ENCODE measurements at regions not wholly inside any gene's neighbourhood (a gene's known extent, or its start where the extent isn't known, plus 50 kb on each side); places are given as distances from the start of the nearest gene placed in this dataset.

GRCh38 chr18:50456285-50456684 lies 81.4 kb downstream of the SKA1 start:
- 93 to 94% methylated on average over 4 of the region's 4 CpGs for WGBS, 2 donors
- H3K36me3 ChIP-seq (ENCODE audit: low read depth, missing control alignments) = no peaks in the 10 kb centered on the region
- no peaks in the 10 kb centered on the region for H3K4me1 ChIP-seq
- H3K27me3 ChIP-seq = no peaks in the 10 kb centered on the region
- no peak for DNase-seq
- no peaks in the 10 kb centered on the region for H3K9me3 ChIP-seq
- H3K4me3 ChIP-seq = no peak overlapping the region
- intact Hi-C loops (cut with DNase I; ENCODE audit: low total_unique reads) = no loop called here
- no peak overlapping the region for H3K27ac ChIP-seq
- no peak for TF ChIP-seq POLR2A (IDR thresholded peaks at IDR 0.05)
- no peak for TF ChIP-seq CTCF (IDR thresholded peaks at IDR 0.05)

- H3K4me1 ChIP-seq = no peaks in the 10 kb centered on the region
- TF ChIP-seq CTCF (IDR thresholded peaks at IDR 0.05) (no peak), POLR2A (IDR thresholded peaks at IDR 0.05) (no peak)
- no peaks in the 10 kb centered on the region for H3K9me3 ChIP-seq
- no peak overlapping the region for H3K4me3 ChIP-seq
- 81 to 84% methylated on average over 2 of the region's 2 CpGs for WGBS, 2 donors
- no peaks in the 10 kb centered on the region for H3K36me3 ChIP-seq (ENCODE audit: low read depth, missing control alignments)
- DNase-seq = no peak
- H3K27ac ChIP-seq = no peak overlapping the region
- no peaks in the 10 kb centered on the region for H3K27me3 ChIP-seq
- intact Hi-C loops (cut with DNase I; ENCODE audit: low total_unique reads) = no loop called here
Measured at GRCh38 chr18:50457639-50458038, 82.8 kb downstream of the SKA1 start.

- H3K4me3 ChIP-seq = no peak overlapping the region
- H3K27ac ChIP-seq = no peak overlapping the region
- TF ChIP-seq CTCF (IDR thresholded peaks at IDR 0.05) (no peak), POLR2A (IDR thresholded peaks at IDR 0.05) (no peak)
- no peaks in the 10 kb centered on the region for H3K36me3 ChIP-seq (ENCODE audit: low read depth, missing control alignments)
- H3K4me1 ChIP-seq = no peaks in the 10 kb centered on the region
- H3K27me3 ChIP-seq = no peaks in the 10 kb centered on the region
- no peak for DNase-seq
- no peaks in the 10 kb centered on the region for H3K9me3 ChIP-seq
- WGBS, 2 donors = 87 to 94% methylated on average over 3 of the region's 3 CpGs
- intact Hi-C loops (cut with DNase I; ENCODE audit: low total_unique reads) = no loop called here
Measured at GRCh38 chr18:50458366-50458765, 83.5 kb downstream of the SKA1 start.

GRCh38 chr18:50458796-50459195 lies 84.0 kb downstream of the SKA1 start:
- Histone ChIP-seq H3K4me1 (no peaks in the 10 kb centered on the region), H3K9me3 (no peaks in the 10 kb centered on the region), H3K27ac (no peak overlapping the region), H3K36me3 (ENCODE audit: low read depth, missing control alignments) (no peaks in the 10 kb centered on the region), H3K27me3 (no peaks in the 10 kb centered on the region), H3K4me3 (no peak overlapping the region)
- intact Hi-C loops (cut with DNase I; ENCODE audit: low total_unique reads) = no loop called here
- no peak for TF ChIP-seq POLR2A (IDR thresholded peaks at IDR 0.05)
- no peak for TF ChIP-seq CTCF (IDR thresholded peaks at IDR 0.05)
- DNase-seq = no peak
- 73 to 78% methylated on average over 2 of the region's 2 CpGs for WGBS, 2 donors

- no peaks in the 10 kb centered on the region for H3K9me3 ChIP-seq
- TF ChIP-seq POLR2A (IDR thresholded peaks at IDR 0.05) (no peak), CTCF (IDR thresholded peaks at IDR 0.05) (no peak)
- H3K36me3 ChIP-seq (ENCODE audit: low read depth, missing control alignments) = no peaks in the 10 kb centered on the region
- H3K27me3 ChIP-seq = no peaks in the 10 kb centered on the region
- WGBS, 2 donors = 88 to 91% methylated on average over 3 of the region's 3 CpGs
- no peak for DNase-seq
- intact Hi-C loops (cut with DNase I; ENCODE audit: low total_unique reads) = no loop called here
- no peak overlapping the region for H3K27ac ChIP-seq
- H3K4me1 ChIP-seq = no peaks in the 10 kb centered on the region
- H3K4me3 ChIP-seq = no peak overlapping the region
Measured at GRCh38 chr18:50460062-50460461, 85.2 kb downstream of the SKA1 start.

All from testis (tissue), 2 donors.